GM21576 (cell line): ENCODE measurements at regions not wholly inside any gene's neighbourhood (a gene's known extent, or its start where the extent isn't known, plus 50 kb on each side); places are given as distances from the start of the nearest gene placed in this dataset.
"Not testable (repeated sequence)": the region's sequence is repeated elsewhere in the genome, so short reads cannot be mapped to it uniquely, and the experiment has no call there.

Experiments
- ATAC-seq: cut with Tn5 transposase; IDR thresholded peaks from one replicate; pipeline ENCODE4 v1.9.1; 2021; ENCODE audit warnings: mild to moderate bottlenecking, moderate library complexity; ENCODE audit not compliant: unreplicated experiment

DNA sequence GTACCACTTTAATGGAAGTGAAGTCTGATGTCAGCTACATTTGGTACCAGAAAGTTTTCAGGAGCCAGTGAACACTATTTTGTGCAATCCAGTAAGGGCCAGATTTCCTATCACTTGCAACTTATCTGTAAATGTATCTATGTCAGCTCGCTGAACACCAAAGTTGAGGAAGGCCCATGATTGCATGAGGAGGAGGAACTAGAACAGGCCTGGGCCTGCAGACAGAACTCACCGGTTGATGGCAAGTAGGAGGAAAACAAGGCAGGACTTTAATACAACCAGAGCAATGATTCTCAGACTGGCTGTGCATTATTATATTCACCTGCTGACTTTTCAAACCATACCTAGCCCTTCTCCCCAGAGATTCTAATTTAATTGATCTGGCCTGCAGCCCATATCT is 540.2 kb downstream of the CETN3 start:
- ATAC-seq: no peak

DNA sequence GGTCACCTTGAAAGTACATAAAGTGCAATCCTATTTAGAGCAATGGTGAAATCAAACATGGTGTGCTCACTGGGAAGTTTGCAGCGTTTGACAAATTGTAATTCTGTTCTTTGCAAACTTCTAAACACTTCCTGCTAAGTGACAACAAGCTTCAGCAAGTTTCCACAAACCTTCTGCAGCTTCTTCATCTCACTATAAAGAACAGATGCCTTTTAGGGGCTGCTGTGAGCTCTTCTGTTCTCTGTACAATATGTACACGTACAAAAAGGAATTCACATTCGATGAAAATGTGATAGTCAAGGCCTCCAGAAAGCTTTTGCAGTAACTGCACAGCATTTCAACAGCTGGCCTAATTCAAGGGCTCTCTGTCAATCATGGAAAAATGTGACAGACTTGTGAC is 543.1 kb downstream of the CETN3 start:
- no peak for ATAC-seq

DNA sequence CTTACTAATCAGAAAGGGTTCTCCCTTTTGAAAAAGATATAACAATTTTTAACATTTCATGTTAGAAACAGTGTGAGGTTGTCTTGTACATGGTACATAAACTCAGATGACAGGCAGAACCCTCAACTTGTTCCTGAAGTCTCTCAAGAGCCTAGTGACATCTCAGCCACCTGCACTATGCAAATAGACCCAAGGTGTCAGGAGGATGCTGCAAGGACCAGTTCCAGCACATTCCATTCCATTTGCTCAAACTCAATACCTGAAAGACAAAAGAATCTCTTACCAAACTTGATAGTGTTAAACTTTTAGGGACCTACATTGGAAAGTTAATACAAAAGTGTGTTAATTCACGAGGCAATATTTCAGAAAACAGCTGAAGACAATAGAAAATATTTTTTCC is 544.6 kb downstream of the CETN3 start:
- no peak for ATAC-seq

DNA sequence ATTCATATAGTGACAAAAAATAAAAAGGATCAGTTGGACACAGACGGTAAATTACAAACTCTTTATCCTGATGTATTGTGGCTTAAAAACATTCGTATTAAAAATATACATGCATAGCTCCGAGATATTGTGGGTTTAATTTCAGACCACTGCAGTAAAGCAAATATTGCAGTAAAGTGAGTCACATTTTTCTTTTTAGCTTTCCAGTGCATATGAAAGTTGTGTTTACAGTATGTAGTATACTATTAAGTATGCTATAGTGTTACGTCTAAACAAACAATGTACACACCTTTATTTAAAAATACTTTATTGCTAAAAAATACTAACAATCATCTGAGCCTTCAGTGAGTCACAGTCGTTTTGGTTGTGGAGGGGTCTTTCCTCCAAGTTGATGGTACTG is 551.8 kb downstream of the CETN3 start:
- ATAC-seq: no peak

DNA sequence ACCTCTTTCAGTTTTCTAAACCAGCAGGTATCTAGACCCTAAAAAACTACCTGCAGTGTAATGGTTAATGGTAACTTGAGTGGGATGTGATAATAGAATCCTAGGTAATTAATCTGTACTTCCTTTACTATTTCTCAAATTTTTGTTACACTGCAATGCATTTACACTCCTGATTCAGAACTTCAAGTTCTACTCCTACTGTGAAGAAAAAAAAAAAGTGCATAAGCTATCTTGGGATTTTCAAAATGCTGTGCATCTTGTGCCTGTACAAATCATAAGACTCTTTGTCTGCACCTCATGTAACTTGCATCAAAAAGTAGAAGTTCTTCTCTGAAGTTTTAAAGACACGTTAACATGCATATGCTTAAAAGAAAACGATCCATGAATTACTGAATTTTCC is 554.1 kb downstream of the CETN3 start:
- ATAC-seq: no peak

DNA sequence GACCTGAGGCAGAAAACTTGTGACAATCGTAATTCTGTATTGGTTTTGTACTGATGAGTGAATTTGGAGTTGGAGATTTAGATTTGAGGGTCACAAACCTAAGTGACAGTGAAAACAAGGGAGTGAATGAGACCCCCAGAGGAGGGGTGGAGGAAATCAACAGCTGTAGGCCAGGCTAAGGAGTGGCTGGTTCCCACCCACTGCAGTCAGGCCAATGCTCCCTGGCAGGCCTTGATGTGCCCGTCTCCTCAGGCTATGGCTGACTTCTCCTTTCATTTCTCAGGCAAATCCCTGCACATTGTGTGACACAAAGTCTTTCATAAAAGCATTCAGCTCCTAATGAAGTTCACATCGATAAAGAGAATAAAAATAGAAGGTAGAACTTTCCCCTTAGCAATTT is 557.6 kb downstream of the CETN3 start:
- no peak for ATAC-seq

DNA sequence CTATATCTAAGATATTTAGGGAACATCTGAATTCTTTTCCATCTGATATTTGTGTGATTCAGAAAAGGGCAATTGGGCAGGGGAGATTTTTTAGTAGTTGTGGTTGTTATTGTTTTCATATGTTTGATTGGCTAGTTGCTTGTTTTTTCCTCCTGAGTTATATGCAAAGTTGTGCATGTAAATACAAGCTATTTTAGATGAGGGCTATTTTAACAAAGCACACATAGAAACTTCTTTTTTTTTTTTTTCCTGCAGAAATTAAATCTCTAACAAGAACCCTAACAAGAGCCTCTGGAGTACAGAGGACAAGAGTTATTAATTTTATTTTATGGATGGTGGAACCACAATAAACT is 559.1 kb downstream of the CETN3 start:
- ATAC-seq: no peak

DNA sequence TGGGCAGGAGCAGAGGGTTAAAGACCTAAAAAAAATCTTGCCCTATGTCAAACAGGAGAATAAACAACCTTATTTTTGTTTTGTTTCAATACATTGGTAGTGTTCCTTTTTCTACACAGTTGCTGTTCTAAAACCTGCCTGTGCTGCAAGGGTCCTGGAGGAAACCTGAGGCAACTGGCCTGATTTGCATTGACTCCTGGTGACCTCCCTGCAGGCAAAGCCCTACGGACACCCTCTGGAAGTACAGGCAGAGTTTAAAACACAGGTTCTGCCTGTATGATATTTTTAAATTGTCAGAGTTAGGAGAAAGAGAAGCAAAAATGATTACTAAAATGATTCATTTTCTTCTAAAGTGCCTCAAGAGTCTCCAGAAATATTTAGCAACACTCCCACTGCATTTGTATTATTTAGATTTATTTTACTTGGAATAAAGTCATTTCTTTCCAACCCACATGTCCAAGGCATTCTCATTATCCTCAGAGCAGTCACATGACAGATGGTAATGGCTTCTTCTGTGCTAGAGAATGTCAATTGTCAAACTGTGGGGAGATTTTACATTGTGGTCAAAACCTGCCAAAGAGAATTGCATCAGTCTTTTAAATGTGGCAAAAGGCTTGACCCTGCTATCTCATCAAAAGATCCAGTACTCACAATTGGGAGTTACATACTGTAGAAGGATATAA is 559.6 kb downstream of the CETN3 start:
- ATAC-seq: no peak

DNA sequence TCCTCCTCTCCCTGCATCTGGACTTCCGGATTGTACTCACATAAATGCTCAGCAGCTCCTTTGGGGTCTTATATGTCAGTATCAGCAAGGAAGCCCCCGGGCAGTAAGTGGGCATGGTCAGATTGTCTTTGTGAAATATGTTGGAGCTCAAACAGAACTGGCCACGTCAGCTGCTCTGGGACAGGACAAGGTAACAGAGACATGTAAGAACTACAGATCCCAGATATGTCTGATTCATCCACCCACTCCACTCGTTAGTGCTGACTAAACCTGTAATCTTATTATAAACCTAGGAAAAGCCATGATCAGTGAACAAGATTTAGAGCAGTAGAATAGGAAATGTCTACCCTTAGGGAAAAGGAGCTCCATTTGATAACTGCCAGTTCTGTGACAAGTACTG is 561.8 kb downstream of the CETN3 start:
- no peak for ATAC-seq

DNA sequence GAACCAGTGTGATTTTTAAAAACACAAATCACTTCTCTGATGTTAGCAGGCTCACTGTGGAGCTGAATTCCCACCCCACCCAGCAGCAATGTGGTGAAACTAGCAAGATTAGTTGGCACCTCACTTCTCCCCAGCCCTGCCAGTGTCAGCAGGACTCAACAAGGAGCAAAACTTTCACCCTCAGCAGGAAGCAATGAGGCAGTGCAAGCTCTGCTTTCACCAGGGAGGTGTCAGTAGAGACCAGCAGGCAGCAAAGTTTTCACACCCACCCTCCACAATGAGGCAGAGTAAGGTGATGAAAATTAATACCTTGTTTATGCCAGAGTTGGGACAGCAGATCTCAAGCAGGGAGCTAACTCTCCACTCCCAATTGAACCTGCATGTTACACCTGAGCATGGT is 565.0 kb downstream of the CETN3 start:
- no peak for ATAC-seq

DNA sequence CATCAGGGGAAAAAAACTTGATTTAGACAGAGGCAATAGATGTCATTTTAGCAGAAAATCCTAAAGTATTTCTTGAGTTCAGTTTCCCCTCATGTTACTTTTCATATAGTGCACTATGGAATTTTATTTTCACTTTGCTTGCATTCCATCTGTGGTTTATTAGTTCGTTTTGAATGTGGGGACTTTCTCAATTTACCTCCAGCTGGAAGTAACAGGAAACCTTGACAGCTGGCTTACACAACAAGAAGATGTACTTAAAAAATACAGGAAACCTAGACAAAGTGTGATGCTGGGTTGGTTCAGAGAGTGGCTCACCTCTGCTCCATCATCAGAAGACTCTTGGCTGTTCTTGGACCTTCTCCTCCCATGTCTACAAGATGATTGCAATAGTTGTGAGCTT is 567.0 kb downstream of the CETN3 start:
- no peak for ATAC-seq

DNA sequence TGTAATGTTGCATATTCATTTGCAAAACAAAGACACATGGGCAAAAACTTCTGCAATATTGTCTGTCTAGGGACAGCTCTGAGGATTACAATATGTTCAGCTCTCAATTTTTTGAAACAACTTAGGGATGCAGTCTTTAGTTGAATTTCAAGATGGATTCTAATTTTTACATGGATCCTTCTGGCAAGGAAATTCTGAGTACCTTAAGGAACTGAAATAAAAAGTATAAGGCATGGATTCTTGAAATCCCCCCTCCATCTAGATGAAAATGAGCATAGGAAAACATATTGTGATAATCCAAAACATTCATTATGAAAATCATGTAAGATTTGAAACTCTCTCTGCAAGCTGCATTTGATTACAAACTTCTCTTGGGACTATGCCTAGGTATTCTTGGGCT is 568.6 kb downstream of the CETN3 start:
- no peak for ATAC-seq

DNA sequence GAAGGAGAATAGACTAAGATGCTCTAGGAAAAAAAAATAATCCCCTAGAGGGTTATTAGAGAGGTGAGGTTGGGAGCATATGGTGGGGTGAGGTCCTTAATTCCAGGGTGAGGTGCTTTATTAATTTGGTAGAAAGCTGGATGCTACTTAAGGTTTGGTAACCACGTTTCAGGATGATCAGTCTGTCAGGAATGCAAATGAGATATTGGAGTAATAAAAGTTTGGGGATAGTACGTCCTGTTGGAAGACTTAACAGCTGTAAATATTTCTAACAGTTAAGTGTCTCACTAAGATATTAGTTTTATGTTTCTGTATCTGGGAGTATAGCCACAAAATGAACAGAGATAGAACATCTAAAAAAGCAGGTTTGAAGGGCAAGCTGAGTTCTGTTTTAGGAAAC is 578.9 kb downstream of the CETN3 start:
- ATAC-seq: no peak

DNA sequence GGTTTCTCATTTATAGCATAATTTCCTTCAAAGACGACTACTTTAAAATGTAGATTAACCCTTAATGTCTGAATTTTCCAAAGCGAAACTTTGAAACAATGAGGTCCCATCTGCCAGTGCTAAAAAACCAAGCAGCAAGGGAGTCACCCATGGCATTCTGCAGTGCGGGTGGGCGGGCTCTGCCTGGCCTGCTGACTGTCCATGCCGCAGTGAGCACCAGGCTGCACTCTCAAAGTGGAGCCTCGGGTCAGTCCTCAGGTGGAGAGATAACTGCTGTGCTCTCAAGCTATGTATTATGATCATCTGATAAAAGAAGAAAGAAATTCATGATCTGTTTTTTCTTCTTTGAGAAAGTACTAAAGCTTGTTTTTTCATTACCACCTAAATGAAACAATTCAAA is 581.6 kb downstream of the CETN3 start:
- ATAC-seq: no peak

DNA sequence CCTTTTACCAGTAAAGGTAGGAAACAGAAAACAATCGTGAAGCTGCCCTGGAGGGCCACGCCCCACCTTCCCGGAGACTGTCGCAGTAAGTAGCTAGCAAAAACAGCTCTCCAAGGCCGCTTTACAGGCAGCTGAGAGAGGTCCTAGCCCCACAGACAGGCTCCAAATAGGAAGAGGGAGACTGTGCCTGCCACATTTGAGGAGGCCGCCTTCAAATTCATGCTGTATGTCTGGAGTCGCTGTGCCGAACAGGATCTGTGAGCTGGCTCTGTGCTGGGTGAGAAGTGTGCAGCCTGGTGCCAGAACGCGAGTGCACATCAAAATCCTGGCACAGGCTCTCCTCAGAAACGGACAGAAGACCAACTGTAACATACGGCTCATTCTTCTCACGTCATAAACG is 582.2 kb downstream of the CETN3 start:
- ATAC-seq: no peak

DNA sequence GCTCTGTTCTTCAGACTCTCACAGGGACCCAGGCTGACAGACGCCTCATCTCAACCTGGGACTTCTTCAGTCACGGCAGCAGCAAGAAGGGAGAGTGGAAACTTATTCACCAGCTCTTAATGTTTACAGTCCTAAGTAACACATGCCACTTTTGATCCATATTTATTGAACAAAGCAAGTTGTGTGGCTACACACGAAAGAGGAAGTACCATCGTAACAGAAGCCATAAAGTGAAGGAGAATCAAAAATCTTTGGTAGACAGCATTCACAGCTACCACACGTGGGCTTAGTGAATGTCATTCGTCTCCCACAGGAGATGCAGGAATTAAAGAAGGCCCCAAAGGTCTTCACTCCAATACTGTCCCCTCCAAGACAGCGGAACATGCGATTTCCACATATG is 582.6 kb downstream of the CETN3 start:
- no peak for ATAC-seq

DNA sequence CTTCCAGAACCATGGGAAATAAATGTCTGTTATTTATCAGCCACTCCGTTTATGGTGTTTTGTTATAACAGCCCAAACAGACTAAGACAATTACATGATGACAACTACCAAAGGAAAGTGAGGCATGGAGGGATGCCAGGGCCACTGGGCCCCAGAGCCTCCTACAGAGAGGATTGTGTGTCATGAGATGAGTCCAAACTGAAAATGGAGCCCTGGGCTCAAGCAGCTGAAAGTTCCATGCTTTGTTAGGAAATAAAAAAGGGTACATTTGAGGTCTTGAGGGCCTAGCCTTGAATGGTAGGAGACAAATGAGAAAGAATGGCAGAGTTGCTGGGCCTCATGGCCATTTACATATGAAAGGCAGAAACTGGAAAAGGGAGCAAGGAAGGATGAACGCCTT is 586.5 kb downstream of the CETN3 start:
- no peak for ATAC-seq

DNA sequence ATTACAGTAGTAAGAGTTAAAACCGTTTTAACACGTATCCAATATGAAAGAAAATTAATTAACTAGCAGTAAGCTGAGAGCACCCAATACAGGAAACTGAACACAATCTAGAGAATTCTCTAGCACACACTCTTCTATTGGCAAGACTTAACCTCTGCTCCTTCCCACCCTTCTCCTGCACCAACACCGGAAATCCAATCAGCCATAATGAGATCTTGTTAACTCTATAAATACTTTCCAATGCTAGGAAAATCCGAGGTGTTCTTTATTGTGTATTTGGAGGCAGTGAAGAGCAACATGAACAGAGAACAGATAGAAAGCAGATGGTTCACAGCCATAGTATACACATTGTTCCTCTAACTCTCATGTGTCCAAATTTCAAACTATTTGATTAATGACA is 591.7 kb downstream of the CETN3 start:
- no peak for ATAC-seq

DNA sequence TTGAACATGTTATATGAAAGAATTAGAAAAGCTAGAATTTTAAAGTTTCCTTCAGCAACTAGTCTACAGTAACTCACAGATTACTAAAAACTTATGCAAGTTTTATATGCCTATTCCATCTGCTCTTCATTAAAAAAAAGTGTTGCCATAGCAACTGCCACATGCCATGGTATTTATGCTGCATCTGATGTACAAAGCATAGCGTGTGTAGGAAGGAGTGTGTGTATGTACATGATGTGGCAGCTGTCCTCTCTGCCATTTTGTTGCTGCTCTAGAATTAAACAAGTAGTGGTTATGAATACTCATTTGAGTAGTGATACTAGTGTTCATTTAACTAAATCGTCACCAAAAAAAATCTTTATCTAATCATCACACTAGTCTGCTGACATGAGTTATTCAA is 593.5 kb downstream of the CETN3 start:
- no peak for ATAC-seq

DNA sequence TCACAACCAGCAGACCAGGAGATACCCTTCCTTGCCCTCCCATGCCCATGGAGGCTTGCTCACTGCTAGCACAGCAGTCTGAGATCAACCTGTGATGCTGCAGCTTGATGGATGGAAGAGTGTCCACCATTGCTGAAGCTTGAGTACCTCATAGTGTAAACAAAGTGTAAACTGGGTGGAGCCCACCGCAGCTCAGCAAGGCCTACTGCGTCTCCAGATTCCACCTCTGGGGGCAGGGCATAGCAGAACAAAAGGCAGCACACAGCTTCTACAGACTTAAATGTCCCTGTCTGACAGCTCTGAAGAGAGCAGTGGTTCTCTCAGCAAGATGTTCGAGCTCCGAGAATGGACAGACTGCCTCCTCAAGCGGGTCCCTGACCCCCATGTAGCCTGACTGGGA is 608.8 kb downstream of the CETN3 start:
- not testable (repeated sequence) for ATAC-seq

DNA sequence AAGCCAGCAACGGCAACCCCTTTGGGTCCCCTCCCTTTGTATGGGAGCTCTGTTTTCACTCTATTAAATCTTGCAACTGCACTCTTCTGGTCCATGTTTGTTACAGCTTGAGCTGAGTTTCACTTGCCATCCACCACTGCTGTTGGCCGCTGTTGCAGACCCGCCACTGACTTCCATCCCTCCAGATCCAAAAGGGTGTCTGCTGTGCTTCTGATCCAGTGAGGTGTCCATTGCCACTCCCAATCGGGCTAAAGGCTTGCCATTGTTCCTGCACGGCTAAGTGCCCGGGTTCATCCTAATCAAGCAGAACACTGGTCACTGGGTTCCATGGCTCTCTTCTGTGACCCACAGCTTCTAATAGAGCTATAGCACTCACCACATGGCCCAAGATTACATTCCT is 615.1 kb downstream of the CETN3 start:
- ATAC-seq: not testable (repeated sequence)

DNA sequence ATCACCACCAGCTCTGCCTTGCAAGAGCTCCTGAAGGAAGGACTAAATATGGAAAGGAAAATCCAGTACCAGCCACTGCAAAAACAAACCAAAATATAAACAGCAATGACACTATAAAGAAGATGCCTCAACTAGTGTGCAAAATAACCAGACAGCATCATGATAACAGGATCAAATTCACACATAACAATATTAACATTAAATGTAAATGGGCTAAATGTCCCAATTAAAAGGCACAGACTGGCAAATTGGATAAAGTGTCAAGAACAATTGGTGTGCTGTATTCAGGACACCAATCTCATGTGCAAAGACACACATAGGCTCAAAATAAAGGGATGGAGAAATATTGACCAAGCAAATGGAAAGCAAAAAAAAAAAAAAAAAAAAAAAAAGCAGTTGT is 629.8 kb downstream of the CETN3 start:
- not testable (repeated sequence) for ATAC-seq

DNA sequence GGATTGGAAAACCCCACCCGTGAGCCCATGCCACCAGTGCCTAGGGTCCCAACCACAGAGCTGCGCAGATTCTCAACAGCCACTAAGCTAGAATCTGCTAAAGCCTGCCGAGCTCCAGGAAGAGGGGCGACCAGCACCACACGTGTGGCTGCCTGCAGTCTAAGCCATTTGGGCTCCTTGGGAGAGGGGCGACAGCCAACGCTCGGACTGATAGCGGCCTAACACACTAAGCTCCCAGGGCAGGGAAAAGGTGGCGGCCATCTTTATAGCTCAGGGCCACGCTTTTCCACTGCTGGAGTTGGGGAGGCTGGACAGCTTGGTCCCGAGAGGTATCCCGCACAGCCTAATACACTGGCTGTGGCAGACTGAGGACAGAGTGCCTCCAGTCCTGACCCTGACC is 631.8 kb downstream of the CETN3 start:
- ATAC-seq: no peak

DNA sequence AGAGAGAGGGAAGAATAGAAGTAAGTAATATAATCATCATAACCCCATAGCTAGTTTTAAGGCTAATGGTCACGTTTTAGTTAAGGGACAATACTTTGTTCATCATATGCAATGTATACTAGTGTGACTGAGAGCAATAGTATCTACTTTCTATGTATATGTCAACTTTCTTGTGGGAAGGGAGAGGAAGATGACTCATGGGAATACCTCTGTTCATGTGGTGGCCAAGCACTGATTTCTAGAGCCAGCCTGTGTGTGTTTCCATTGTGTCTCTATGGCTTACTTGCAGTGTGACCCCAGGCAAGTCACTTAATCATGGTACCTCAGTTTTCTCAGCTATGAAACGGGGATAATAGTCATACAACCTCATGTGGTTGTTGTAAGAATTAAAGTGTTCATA is 639.6 kb downstream of the CETN3 start:
- ATAC-seq: no peak
